SKM-1 treated with dmso at 0.1 percent for 144 hours (cell line): ENCODE measurements at regions not wholly inside any gene's neighbourhood (a gene's known extent, or its start where the extent isn't known, plus 50 kb on each side); places are given as distances from the start of the nearest gene placed in this dataset.

Source experiments
- DNase-seq: peaks from one replicate; lab custom pipeline; 2025; ENCODE audit not compliant: unreplicated experiment; lab: John Stamatoyannopoulos, UW

DNA sequence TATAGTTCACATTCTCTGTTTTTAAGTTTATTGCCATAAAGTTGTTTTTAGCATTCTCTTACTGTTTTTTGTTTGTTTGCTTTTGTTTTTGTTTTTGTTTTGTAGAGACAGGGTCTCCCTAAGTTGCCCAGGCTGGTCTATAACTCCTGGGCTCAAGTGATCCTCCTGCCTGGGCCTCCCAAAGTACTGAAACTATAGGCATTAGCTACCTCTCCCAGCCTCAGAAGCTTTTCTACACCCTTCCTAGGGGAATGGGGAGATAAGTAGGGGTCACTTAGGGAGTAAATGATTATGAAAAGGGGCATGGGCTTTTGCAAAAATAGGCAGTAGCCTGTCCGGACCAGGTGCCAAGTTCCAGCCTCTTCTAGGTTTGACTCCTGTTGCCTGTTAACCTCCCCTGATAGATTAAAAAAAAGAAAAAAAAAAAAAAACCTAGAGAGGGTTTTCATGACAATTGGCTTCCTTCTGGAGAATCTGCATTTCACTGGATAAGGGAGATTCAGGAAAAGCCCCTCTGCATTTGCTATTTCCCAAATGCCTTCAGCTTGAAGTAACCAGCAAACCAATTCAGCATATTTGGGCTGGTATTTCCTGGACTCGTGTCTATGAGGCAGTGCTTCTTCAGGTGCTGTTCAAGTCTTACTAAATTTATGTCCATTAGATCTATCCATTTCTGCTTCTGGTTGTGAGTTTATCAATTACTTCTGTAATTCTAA lies 216.8 kb downstream of the TM9SF2 start:
- DNase-seq: no peak

DNA sequence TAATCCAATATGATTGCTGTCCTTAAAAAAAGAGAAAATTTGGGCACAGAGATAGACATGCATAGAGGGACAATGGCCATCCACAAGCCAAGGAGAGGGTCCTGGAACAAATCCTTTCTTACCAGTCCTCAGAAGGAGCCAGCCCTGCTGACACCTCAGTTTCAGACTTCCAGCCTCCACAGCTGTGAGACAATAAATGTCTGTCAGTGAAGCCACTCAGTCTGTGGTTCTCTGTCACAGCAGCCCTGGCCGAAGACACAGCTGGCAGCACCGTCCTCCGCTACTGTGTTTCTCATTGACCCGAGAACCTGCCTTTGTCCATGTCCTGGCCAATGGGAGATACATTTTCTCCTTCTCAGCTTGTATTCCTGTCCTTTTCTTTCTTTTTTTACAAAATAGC lies 207.9 kb downstream of the TM9SF2 start:
- no peak for DNase-seq

DNA sequence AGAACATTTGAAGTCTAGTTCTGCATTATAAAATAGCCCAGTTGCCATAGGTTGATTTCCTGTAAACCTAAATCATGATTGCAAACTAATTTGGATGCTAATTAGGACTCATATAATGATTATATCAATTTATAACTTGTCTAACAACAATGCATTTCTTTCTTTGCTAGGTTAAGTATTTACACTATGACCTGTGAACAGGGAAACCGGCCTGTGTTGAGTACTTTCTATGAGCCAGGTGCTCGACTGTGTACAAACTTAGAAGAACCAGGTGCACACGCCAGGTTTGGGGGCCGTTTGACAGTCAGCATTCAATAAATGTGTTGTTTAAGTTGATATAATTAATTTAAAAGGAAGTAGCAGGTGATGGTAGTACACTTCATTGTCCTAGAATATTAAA lies 203.1 kb downstream of the TM9SF2 start:
- DNase-seq: no peak

DNA sequence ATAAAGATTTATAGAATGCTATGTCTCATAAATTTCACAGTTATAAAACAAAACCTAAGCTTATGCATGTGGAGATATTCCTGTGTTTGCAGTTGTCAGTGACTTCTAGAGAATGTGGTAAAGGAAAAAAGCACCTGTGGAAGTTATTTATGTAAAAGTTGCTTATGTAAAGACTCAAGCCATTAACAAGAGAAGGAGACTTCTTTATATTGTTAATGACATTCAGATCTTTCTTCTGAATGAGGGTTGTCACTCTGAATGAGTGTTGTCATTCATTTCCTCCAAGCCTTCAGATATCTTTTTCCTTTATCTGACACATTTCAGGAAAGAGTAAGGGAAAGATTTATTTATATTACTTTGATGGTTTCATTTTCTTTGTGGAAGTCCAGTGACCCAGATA lies 202.6 kb downstream of the TM9SF2 start:
- no peak for DNase-seq

DNA sequence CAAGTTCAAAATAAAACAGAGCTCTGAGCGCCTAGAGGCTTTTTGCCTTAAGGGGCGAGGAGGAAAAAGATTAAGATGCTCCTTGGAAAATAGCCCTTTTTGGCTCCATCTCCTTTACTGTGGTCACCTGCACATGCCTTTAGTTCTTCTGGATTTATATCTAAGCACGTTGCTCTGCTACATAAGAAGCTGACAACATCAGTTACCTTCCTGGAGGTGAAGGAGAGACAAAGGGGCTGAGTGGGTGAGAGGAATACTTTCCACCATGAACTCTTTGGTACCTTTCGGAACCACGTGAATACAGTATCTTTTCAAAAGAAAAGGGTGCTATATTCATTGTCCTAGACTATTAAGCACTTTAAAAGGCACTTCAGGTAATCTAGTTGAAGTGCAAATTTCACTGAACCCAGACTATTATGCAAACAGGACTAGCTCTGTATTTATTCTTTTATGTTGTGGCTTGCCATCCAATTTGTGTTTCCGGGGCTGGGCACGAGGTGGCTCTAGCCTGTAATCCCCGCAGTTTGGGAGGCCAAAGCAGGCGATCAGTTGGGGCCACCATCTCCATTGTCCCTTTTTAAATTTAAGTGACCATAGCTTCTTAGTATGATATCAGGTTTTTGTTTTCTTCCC lies 201.5 kb downstream of the TM9SF2 start:
- no peak for DNase-seq

DNA sequence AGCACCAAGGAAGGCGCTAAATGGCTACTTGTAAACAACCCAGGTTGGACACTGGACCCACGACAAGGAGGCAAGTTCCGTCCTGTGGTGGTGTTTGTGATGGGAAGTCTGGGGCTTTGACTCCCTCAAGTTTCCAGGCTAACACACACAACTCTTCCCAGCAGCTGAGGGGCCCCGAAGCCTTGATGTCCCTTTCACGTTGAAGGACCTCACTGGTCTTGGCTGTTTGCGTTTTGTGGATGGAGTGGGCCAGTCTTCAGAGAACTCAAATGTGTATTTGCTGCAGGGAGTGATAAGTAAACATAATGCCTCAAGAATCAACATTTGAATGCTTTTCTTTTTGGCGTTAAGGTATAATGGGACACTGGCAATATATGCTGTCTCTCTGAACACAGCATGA lies 199.2 kb downstream of the TM9SF2 start:
- DNase-seq: no peak

DNA sequence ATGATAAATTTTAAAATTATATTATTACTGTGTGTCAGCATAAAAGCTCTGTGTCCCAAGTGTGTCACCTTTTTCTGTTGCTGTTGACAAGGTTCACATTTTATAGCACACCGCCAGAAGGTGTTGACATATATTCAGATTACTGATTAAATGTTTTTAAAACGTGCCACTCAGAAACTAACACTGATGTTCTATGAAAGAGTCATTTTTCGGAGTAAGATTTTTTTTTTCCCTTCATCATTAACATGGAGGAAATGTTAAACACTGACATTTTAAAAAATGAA lies 197.5 kb downstream of the TM9SF2 start:
- DNase-seq: no peak

DNA sequence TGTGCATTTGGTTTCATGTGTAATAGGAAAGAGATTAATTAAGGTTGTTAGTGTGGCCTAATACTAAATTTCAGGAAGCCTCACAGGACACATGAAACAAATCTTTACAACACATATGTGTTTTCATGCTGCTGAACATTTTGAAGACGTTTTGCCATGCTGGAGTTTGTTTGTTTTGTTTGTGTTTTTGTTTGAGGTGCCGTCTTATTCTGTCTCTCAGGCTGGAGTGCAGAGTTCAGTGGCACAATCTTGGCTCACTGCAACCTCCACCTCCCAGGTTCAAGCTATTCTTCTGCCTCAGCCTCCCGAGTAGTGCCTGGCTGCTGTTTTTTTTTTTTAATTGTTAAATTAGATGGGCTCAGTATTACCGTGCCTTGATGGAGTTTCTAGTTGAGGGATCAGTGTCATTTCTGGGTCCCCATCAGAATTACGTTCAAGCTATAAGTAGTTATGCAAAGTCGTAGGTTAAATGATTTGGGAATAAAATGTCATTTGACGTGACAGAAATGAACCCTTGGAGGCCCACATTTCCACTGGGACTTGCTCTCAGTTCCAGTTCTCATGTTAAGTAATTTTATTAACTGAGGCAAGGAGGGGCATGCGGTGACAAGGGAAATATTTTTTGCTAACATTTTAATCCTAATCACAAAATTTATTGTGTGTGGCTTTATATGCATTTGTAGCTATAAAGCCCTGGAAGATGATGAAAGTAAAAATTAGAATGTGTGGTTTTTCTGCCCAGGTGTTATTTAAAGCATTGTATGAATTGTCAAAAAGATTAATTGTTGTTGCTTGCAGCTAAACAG lies 196.9 kb downstream of the TM9SF2 start:
- no peak for DNase-seq

DNA sequence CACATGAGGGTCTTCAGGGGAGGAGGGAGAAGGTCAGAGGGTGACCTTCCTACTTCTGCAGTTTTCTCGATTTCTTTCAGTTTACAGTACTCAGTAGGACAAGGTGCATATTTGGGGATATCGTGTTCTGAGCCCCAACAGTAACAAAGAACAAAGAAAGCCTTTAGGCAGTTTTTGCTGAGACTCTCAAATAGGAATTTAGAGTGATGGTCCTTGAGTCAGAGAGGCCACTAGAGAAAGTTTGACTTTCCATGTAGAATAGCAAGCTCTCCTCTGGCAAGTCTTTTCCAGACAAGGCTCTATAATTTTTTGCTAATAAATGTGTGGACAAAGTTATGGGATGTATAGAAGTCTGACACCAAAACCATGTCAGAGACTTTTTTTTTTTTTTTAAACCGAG lies 194.6 kb downstream of the TM9SF2 start:
- no peak for DNase-seq

DNA sequence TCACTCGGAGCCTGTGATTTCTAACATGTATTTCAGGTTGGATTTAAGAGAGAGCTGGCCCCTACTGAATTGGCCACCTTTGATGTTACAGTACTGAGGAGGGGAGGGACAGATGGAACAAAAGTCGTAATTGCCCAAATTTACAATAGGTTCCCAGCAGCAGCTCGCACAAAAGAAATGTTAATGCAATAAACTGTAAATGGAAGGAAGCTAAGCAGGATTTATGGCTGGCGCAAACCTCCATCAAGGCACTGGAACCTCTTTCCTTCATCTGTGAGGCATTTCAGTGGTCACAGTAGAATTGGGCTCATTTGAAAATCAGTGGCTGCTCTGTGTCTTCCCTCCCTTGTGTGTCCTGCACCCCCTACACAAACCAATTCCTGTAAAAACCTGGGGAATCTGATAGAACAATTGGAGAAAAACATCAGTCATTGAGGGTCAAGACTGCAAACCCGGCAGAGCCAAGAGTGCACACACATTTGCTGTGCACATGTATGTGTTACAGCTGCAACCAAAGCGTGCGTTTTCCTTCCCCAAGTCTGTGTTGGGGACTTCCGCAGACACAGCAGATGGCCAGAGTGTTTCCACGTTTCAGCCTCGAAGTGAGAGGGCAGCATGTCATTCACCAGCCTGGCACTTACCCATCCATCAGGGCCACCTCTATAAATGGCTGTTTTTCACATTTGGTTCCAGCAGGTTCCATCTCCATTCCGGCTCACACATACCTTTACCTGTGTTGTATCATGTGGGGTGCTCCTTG lies 192.8 kb downstream of the TM9SF2 start:
- no peak for DNase-seq

DNA sequence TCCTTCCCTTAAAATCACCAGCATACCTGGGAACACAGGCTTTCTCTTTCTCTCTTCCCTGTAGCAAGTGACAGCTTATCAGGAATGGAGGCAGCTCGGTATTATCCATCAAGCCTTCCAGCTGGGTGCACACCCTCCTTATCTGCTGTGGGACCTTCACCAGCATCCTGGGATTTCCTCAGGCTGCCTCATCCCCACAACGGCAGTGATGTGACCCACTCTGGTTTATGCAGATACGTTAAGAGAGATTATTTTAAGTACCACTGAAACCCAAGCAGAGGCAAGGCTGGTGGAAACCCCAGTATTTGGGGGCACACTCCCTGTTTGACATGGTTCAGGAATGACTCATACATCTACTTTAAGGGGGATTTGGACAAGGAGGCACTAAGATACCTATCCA lies 192.1 kb downstream of the TM9SF2 start:
- DNase-seq: no peak

DNA sequence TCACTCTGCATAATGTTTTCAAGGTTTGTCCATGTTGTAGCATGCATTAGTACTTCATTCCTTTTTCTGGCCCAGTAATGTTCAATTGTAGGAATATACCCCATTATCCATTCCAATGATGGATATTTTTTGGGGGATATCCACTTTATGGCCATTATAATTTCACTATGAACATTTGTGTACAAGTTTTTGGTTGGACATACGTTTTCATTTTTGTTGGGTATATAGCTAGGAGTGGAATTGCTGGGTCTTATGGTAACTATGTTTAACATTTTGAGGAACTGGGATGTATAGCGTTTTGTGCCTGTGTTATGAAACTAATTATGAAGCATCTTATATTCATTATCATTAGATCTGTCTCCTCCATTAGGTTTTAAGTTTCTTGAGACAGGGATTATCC lies 191.6 kb downstream of the TM9SF2 start:
- no peak for DNase-seq

DNA sequence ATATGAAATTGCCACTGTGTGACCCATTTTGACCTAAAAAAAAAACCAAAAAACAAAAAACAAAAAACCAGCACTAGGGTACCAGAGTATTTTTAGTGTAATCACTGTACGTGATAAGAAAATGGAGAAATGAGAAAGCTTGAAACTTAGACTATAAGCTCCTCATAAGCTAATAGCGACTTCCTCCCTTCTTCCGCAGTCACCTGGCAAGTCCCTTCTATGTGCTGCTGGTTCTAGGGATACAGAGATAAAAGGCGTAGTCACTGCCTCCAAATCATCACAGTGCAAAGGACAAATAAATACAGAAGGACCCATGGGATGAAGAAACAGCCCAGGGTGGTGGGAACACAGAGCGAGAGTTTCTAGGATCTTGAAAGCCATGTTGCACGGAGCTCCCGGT lies 190.3 kb downstream of the TM9SF2 start:
- DNase-seq: no peak

DNA sequence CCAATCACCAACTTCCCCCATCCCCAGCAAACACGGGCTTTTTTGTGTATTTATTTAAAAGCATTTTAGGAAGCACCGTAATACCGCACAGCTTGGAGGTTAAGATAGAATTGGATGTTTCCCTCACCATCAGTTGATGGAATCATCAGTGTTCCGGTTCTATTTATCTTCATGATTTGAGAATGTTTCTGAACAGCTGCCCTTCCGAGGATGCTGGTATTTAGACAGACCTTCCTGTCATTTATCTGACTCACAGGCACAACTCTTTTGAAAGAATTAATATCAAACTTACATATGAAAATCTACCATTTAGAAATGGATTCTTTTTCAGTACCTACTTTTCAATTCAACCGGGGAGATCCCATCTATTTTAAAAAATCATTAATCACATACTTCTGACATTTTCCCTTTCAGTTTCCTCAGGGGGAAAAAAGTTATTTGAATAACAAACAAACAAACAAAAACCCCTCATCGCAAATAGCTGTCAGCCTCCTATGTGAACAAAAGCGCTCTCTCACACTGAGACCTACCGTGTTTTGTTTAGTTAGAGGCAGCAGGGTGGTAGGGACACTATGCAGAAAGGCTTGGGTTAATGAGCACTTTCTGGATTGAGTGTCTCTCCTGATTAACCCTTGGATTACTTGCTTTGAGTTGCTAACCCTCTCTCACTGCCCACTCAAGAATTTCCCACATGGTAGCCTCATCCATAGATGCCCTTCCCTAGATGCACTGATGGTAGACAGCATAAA lies 189.3 kb downstream of the TM9SF2 start:
- no peak for DNase-seq

DNA sequence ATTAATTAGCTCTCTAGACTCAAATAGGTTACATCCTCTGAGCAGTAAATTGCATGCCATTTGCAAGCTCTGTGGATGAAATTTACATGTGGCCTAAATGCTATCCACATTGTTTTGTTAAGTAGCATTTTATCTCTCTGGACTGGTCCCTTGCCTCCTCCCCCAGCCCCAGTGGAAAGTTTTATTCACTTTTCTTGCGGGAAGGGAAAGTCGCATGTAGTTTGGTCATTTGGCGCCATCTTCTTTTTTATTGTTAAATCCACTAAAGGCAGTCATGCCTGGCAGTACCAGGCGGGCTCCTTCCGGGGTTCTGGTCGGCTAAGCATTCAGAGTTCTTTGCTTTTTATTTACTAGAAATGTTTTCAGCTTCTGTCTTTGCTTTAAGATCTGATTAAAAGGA lies 188.7 kb downstream of the TM9SF2 start:
- no peak for DNase-seq

DNA sequence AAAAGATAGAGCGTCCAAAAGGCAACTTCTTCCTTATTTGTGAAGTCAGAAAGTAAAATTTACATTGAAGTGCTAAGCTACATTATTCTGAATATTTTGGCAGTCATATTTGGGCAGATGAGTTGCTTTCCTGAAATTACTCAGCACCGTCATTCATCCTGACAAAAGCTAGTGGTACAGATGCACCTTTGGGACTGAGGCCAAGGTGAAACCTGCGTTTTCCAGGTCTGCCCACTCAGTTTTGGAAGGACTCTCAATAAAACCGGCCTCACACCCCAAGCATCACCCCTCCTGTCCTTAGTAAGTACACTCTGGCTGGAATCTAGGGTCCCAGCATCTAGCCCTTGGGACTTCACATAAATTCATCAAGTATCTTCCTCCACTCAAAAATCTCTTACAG lies 187.5 kb downstream of the TM9SF2 start:
- DNase-seq: no peak

DNA sequence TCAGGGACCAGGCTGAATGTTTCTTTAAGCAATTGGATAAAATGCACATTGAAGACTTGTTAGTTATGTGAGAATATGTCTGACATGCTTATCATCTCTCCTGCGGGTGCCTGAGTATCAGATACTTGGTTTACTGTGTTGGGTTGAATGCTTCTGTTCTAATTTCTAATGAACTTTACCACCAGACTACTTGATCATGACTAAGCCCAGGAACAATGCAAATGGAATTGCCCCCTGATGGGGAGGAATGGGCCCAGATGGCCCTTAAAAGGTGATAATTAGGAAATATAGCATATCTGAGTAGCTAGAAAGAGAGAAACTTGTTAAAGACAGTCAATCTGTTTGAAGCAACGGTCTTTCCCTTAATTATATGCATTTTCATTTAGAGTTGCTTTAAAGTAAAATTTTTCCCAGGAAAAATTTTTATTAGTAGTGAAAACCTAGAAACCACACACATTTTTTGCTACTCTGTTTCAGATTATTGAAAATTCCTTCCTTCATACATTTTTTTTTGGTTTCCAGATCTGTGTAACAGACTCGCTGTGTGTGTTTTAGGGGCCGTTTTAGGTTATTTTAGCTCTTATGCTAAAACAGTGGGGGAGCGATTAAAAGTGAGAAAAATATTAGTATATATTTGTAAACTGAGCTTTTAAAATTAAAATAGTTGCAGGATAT lies 186.6 kb downstream of the TM9SF2 start:
- no peak for DNase-seq

DNA sequence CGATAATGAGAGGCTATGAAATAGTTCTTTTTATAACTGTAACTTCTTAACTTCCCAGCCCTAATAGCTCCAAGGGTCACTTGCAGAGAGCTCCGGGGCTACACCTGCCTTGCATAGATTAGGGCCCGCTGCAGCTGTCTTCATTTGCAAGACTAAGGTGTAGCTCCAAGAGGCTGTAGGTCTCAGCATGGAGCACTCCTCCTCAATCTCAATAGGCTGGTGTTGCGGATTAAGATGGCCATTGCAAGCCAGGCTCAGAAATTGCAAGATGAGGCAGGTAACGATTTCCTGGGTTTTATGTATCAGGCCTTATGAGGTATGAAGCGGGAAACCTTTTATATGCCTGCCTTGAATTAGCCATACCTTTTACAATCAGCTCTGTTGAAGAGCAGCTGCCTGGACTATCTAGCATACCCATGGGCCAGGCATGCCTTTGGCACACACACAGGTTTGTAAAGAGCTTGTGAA lies 185.7 kb downstream of the TM9SF2 start:
- no peak for DNase-seq

DNA sequence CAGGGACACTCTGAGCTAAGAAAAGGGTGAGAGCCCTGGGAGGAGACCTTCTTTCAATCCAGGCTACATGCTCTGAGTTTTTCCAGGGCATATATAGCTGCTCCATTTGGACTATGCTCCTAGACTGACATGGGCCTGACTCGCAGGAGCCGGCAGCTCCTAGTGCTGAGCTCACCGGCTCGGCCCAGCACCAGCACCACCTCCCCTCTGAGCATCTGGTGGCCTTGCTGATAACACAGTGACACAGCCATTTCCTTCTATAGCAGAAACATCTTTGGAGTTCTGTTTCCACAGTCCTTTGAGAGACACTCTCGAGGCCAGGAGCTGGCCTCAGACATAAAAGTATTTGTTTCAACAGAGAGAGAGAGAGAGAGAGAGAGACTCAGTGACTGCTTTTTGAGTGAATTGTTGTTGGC lies 184.9 kb downstream of the TM9SF2 start:
- DNase-seq: no peak

DNA sequence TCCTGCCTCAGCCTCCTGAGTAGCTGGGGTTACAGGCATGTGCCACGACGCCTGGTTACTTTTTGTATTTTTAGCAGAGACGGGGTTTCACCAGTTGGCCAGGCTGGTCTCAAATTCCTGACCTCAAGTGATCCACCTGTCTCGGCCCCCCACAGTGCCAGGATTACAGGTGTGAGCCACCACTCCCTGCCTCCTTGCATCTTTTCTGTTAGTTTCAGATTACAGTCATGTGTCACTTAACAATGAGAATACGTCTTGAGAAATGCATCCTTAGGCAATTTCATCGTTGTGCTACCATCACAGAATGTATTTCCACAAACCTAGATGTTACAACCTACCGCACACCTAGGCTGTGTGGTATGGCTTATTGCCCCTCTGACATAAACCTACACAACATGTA lies 180.4 kb downstream of the TM9SF2 start:
- no peak for DNase-seq
